EL (cell line): ENCODE measurements at regions not wholly inside any gene's neighbourhood (a gene's known extent, or its start where the extent isn't known, plus 50 kb on each side); places are given as distances from the start of the nearest gene placed in this dataset.

Source experiments
- DNase-seq: peaks from one replicate; pipeline ENCODE4 v3.0.0-alpha.2; 2016

DNA sequence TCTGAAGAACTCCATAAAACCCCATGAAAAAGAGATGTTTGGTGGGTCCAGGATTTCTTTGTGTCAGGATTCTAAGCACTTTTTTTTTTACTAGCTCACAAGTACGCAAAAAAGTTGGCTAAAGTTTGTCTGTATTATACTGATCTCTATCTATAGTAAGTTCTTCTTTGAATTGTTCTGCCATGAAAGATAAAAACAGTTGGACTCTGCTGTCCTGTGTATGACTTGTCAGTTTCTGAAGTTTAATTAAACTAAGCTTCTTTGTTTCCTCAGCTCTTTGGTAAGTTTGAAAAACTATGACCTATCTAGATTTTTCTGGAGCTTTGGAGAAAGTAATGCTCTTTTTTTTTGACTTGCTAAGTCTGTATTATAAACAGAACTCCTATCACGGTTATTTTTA lies 812.2 kb upstream of the LUZP2 start:
- no peak for DNase-seq

DNA sequence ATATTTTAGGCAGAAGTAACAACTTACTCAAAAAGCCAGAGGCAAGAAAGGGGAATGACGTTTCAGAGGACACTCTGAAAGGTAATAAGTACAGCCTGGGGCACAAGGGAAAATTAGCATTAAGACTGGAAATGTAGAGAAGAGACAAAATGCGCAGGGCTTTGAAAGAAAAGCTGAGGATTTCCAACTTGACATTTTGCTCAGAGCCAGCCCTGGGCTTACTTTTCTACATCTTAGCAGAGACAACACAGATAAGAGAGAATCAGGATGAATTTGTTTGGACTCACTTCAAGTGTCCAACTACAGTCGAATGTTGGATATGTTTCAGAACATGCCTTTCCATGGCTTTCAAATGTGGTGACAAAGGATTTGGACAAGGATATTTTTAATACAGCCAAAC lies 808.9 kb upstream of the LUZP2 start:
- DNase-seq, result no peak

DNA sequence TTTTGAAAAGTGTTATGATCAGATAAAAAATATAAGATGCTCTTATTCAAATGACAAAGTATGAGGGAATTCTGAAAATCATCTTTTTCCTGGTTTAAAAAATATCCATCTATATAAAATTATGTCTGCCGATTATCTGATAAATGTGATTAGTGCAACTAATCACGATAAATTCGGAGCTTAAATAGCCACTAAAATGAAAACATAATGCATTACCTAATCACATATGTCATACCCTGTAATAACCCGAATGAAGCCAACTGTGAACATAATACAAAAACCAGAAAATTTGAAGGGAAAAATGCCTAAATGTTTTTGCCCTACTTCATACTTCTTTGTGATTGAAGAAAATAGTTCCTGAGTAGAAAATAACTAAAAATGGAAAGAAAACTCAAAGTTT lies 808.4 kb upstream of the LUZP2 start:
- DNase-seq, result no peak

DNA sequence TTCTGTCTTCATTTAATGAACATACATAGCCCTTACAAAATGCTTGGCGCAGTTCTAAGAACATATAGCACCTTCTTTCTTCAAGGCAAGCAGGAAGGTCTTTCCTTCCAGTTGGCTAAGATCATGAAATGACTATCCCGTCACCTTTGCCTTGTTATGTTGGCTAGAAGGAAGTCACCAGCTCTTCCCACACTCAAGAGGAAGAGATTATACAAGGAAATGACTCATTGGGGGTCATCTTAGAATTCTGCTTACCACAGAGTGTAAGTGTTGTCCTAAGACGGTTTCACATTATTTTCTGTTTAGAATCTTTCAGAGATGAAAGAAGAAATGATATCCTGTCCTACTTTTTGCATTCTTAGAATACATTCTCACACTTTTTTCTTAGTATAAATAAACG lies 808.0 kb upstream of the LUZP2 start:
- DNase-seq, result peak; percentile 73

DNA sequence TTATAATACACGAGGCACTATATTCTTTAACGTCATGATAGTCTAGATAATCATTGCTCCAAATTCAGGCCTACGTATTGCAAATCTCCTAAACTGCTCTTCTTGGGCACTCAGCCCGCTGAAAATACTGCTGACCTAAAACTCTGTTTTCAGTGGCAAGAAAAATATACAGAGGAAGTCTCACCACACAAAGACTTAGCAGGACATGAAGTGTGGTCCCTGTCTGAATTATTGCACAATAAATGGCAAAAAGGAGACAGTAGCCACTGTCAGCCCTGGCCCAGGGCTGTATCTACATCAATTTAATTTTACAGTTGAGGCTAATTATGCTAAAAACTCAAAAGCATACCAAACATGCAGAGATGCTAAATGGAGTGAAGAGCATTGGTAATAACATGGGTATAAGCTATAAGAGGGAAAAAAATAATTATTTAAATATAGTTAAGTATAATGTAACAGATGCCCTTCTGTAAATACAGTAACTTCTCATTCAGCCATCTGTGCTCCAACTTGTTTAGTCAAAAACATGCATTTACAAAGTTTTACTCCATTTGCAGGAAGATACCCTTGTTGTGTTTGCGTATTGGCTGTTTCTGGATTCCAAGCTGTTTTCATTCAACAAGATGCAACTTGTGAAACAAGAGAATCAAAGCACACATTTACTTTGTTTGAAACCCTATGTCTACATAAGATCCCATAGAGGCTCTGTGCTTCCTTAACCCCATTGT lies 800.0 kb upstream of the LUZP2 start:
- no peak for DNase-seq

DNA sequence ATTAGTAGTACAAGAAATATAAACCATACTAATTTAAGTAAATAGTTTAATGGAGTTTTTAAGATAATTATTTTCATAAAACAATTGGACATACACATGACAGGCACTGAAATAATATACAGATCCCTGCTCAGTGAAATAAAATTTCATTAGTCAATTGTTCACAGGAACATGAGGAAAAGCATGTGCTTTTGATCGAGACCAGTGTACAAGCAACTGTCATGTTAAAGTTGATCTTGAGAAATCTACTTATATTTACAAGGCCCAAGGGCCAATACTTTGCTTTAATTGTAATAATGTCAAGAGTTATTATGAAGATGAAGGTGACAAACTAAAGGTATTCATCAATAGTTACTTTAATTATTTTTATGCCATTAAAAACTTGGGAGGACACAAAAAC lies 792.7 kb upstream of the LUZP2 start:
- no peak for DNase-seq

DNA sequence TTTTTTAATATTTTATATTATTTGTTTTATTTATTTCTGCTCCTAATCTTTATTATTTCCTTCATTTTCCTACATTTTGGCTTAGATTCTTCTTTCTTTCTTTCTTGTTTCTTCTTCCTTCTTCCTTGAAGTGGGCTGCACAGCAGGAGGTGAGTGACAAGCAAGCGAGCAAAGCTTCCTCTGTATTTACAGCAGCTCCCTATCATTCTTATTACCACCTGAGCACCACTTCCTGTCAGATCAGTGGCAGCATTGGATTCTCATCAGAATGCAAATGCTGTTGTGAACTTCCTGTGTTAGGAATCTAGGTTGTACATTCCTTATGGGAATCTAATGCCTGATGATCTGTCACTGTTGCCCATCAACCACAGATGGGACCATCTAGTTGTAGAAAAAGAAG lies 784.9 kb upstream of the LUZP2 start:
- no peak for DNase-seq

DNA sequence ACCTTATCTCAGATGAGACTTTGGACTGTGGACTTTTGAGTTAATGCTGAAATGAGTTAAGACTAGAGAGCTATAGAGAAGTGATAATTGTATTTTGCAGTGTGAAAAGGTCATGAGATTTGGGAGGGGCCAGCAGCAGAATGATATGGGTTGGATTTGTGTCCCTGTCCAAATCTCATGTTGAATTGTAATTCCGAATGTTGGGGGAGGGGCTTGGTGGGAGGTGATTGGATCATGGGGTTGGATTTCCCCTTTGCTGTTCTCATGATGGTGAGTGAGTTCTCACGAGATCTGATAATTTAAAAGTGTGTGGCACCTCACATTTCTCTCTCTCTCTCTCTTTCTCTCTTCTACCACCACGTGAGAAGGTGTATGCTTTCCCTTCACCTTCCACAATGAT lies 777.8 kb upstream of the LUZP2 start:
- DNase-seq, result no peak

DNA sequence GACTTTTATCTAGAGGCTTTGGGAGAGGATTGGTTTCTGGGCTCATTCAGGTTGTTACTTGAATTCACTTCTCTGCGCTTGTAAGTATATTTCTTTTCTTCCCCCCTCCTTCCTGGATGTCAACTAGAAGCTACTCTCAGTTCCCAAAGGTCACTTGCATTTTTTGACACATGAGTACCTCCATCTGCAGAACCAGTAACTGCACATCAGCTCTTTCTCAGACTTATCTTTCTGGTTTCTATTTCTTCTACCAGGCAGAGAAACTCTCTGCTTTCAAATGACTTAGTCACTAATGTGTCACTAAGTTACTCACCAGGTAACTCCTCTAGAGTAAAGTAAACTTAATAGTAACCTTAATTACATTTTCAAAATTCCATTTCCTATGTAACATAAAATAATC lies 773.0 kb upstream of the LUZP2 start:
- no peak for DNase-seq

DNA sequence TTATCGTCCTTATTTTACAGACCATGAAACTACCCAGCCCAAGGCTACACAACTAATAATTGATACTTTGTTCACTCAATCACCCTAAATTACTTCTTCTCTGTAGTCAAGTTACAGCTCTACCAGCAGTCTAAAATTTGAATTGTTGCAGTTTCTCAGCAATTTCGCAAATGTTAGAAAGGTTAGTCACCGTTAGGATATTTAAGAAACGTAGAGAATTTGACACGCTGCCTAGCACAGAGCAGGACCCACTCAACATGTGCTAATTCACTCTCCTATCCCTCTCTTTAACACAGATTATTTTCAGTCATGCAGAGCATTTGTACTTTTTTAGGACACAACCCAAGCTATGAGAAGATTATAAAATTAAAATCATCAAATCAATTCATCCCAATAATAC lies 771.1 kb upstream of the LUZP2 start:
- DNase-seq, result peak; percentile 27

DNA sequence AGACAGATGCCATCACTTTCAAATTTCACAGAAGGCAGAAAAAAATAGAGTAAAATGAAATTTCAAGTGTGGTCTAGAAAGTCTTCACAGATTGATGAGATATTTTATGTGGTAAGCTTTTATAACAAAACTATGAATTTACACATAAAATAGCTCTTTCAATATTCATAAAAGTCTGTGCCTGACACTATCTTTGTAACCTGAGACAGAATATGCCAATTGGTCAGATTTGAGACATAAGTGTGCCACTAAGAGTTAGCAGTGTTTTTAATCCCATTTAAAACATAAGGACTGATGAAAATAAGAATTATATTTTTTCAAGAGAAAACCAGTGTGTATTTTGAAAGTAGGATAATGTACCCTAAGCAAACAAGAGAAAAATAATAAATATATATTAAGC lies 769.5 kb upstream of the LUZP2 start:
- no peak for DNase-seq

DNA sequence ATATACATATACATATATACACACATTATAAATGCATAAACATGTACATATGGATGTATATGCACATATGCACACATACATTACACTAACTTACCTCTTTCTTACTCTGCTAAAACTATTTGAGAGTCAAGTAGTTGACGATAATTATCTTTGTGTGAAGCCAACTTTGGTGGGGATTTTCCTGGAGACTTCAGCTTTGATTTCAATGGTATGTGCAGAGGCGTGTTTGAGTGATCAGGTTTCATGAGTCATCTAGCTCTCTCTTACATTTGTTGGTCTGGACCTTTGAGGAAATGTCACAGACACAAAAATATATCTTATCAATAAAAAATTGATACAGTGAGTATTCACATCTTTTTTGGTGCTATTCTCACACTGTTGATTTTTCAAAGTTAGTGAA lies 769.1 kb upstream of the LUZP2 start:
- peak; percentile 49 for DNase-seq

DNA sequence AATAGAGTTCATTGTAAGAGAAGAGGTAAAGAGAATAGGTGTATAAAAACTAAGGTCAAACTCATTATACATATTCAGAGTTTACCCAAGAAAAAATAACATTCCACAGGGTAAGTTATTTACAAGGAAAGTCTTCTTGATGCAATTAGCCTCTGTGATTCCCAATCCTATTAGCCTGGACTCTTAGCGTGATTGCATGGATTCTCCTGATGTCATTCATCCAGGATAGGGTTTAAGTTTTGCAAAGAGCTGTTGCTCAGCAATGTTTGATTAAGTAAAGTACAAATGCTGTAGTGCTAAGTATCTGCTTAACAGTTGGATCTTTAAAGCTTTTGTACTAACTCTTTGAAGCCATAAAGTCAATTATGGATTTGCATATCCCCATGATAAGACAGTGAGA lies 767.8 kb upstream of the LUZP2 start:
- DNase-seq, result no peak

DNA sequence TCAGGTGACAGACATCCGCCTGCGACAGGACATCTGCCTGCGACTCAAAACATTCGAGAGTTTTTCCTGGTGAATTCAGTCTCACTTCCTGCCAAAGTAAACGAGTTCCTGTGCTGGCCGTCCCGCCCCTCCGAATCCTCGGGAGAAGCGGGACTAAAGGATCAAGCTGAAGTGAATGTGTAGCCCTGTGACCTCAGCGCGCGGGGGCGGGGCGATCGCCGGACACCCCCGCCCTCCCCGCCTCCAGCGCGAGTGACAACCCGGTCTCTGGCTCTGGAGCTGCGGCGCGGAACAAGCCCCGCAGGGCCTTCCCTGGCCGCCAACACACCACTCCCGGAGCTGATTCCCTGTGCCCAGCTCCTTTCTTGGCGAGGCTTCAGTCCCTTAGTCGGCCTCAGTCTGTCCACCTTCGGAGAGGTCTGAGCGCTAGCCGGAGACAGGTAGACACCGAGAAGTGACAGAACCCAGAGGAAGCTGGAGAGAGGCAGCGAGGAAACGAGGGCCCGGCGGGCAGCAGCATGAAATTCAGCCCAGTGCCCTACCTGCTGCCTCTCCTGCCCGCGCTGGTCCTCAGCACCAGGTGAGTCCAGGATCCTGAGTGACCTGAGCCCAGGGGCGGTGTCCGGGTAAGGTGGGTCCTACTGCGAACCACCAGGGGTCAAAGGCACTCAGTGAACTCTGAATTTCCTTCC lies 766.4 kb upstream of the LUZP2 start:
- no peak for DNase-seq

DNA sequence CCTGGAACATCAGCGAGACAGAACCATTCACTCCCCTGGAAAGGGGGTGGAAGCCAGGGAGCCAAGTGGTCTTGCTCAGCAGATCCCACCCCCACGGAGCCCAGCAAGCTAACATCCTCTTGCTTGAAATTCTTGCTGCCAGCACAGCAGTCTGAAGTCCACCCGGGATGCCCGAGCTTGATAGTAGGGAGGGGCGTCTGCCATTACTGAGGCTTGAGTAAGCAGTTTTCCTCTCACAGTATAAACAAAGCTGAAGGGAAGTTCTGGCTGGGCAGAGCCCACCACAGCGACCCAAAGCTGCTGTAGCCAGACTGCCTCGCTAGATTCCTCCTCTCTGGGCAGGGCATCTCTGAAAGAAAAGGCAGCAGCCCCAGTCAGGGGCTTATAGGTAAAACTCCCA lies 764.8 kb upstream of the LUZP2 start:
- peak; percentile 34 for DNase-seq

DNA sequence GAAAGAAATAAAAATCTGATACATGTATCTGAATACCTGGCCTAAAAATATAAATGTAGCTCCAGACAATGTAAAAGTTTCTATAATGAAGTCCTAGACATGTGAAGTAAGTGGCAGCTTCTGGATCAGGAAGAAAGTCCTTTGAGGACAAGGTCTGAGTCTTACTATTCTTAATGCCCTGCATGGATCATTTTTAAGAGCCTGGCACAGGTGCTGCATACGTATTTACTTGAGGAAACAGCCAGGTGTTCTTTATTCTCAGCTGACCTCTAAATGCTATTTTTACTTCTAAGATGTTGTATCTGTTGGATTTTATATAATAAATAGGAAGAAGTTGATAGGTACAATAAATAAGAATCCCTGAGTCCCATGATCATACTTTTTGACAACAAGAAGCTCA lies 750.0 kb upstream of the LUZP2 start:
- DNase-seq, result no peak

DNA sequence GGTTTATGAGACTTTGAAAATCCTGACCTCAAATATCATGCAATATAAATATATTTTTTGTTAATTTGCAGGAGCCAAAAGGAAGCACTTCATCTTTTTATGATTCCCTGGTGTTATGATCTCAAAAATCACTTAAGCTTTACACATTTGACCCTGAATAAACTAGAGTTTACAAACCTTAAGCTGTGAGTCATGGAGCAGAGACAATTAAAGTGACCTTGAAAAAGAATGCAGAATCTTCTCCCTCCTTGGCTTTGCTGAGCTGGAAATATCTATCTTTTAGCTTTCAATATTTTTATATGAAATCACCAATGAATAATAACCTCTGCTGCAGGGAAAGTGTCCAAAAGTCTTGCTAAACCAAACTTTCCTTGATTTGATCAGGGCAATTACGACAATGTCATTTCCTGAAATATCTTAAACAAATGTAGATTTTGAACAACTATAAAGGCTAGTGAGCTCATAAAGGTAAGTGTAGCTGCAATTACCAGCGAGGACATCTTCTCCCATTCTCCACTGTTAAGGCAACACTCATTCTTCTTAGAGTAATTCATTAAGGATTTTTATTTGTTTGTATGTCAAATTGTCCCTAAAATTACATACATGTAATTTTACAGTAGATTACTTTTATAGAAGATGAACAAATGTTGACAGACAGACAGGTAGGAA lies 747.0 kb upstream of the LUZP2 start:
- DNase-seq, result peak; percentile 13

DNA sequence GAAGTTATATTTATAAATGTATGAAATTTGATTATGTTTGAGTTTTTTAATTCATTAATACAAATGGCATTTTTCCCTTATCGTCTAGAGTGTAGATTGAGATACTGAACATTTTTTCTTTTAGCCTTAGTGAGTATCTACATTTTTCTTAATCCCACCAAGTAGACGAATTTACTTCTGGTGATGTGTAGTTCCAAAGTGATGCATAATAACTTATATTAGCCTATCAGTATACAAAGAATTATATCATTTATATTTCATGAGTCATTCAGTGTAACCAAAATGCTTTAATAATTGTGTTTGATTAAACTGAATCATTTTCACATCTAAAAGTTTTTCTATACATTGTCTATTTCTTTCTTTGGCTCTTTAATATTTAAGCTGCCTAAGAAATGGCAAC lies 745.6 kb upstream of the LUZP2 start:
- no peak for DNase-seq

DNA sequence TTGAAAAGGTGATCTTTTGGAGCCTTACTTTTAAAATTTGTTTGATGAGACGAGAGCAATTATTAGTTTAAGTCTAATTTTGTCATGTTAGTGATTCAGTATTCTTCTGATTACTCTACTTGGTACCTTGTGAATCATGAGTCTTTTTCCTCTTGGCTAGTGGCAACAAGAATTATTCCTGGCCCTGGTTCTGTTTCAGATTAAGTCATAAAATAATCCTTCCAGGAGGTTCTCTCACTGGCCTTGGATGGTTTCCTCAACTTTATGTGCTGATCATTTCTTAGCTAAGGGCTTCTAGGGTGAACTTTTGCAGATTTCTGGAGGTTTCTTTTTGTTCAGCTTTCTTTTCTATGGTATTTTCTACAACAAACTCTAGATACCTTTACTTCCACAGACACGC lies 741.8 kb upstream of the LUZP2 start:
- DNase-seq, result no peak

DNA sequence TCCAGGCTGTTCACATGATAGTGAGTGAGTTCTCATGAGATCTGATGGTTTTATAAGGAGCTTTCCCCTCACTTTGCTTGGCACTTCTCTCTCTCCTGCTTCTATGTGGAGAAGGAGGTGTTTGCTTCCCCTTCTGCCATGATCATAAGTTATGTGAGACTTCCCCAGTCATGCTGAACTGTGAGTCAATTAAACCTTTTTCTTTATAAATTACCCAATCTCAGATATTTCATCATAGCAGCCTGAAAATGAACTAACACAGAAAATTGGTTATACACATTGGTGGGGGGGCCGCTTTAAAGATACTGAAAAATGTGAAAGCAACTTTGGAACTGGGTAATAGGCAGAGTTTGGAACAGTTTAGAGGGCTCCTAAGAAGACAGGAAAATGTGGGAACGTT lies 741.1 kb upstream of the LUZP2 start:
- no peak for DNase-seq

DNA sequence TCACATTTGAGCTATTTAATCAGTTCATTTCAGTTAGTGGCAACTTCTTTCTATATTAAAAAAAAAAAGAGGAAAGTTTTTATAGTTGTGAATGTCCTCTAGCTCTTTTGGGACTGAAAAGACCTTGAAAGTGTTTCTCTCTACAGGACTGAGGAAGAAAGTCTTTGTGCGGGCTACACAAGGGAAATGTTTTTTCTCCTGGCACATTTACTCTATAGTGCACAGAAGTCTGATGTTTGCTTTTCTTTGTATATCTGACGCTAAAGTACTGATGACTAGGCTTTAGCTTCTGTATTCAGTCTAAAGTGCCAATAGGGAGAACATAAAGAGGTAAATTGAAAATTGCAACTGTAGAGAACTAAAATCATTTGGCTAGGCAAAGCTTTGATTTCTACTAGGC lies 737.4 kb upstream of the LUZP2 start:
- DNase-seq, result no peak

DNA sequence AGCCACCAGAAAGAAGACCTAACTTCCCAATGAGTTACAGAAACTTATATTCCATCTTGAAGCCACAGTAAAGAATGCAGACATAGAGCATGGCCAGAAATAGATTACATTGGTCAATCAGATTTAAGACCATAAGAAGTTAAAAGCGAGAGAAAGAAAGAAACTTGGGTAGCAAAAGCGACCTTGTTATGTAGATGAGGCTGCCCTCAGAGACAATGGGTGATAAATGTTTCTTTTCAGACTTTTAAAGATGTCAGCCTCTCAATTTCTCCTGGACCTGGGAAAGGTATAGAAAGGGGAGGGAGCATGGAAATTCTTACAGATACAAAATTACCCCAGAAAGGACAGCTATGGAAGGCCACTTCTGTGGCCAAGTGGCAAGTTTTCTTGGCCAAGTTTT lies 732.6 kb upstream of the LUZP2 start:
- DNase-seq, result no peak

DNA sequence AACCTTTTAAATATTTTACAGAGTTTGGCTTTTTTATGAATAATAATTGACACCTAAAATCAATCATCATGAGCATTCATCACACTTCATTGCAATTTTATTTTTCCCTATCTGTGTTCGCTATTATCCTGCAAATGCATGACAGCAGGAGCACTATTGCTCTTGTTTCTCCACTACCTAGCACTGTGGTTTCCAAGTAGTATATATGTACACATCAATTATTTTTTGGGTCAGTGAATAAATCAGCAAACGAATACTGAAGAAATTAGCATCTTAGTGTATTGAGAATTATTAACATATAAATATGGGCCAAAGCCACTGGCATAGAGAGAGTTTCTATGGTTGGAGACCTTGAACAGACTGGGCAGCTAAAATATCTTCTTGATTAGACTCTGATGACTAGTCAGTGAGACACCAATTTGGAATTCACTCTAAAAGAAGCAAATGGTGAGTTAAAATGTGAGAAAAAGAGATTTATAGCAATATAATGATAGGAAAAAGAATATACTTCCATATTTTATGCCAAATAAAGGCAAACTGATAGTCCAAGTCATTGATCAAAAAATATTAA lies 731.1 kb upstream of the LUZP2 start:
- peak; percentile 58 for DNase-seq

DNA sequence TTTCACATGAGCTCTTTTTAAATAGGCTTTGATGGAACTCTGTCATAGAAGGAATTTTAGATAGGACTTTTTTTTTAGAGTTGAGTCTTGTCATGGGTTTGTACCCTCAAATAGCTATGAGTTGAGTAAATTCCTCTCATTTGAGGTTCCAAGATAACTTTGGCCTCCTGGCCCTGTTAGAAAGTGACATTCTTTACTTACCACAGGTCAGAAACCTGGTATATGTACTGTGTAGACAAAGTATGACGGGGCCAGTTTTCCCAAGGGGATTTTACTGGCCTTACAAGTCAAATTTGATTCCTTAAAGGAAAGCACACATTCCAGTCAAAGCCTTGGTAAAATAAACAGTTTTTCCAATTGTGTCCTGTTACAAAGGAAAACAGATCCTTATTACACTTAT lies 729.3 kb upstream of the LUZP2 start:
- no peak for DNase-seq
